HS-27A (cell line): ENCODE measurements at regions not wholly inside any gene's neighbourhood (a gene's known extent, or its start where the extent isn't known, plus 50 kb on each side); places are given as distances from the start of the nearest gene placed in this dataset.
A peak's percentile ranks its signal among the peaks of the same experiment; 100 is the strongest.
"Not testable (repeated sequence)": the region's sequence is repeated elsewhere in the genome, so short reads cannot be mapped to it uniquely, and the experiment has no call there.

Experiments used
- DNase-seq: peaks from one replicate; pipeline ENCODE4 v3.0.0-alpha.2; 2012; ENCODE audit warnings: low read depth, missing footprints

GRCh38 chr3:147672035-147672434 lies 262.9 kb downstream of the ZIC1 start:
- DNase-seq, result no peak

DNA sequence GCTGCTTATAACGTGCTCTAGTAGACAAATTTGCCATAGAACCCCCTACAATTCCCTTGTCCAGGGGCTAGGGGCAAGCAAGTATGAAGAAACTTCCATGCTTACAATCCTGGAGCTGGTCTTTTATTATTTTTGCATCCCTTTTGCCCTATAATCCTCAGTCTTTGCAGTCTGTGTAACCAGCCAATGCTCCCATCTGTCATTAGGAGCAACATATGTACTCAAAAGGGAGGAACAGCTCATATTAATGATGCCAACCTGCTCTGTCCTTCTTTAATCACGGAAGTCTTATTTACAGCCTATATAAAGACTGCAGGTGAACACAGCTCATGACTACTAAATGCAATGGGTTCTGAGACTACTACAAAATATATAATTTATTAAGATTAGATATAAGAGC lies 263.3 kb downstream of the ZIC1 start:
- DNase-seq, result no peak

GRCh38 chr3:147675761-147676160 lies 266.6 kb downstream of the ZIC1 start:
- DNase-seq, result no peak

DNA sequence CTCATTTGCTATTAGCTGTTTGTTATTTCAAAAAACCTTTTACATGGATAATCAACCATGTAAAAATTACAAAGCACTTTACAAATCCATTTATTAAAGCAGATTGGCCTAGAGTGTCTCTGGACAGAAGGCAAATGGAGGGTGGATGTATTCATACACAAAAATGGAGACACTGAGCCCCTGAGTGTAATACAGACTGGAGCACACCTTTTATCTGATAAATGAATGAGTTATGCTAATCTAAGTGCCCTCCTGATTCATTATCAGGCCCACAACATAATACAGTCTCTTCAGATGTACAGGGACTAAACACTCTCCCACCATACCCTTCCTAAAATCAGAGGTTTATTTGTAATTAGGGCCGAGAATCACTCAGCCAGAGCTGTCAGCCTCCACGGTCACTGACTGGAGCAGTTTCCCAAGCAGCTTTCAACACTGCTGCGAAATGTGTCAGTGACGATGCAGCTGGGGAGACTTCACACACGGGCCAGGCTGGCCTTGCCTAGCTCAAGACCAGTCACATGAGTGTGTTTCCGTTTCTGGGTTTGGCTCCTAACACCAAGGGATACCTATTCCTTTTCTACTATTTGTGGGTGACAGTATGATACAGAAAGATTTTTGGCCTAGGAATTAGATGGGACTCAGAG lies 271.8 kb downstream of the ZIC1 start:
- DNase-seq, result no peak

GRCh38 chr3:147688868-147689267 lies 279.7 kb downstream of the ZIC1 start:
- DNase-seq, result no peak

GRCh38 chr3:147699175-147699838 lies 290.1 kb downstream of the ZIC1 start:
- no peak for DNase-seq

- DNase-seq, result no peak
These were observed 292.0 kb downstream of the ZIC1 start for GRCh38 chr3:147701195-147701594.

GRCh38 chr3:147702509-147702908 lies 293.3 kb downstream of the ZIC1 start:
- DNase-seq, result no peak

GRCh38 chr3:147705651-147706051 lies 296.5 kb downstream of the ZIC1 start:
- no peak for DNase-seq

DNA sequence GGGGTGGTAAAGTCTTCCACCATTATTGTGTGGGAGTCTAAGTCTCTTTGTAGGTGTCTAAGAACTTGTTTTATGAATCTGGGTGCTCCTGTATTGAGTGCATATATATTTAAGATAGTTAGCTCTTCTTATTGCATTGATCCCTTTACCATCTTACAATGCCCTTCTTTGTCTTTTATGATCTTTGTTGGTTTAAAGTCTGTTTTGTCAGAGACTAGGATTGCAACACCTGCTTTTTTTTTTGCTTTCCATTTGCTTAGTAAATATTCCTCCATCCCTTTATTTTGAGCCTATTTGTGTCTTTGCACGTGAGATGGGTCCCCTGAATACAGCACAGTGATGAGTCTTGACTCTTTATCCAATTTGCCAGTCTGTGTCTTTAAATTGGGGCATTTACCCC lies 301.6 kb downstream of the ZIC1 start:
- DNase-seq, result not testable (repeated sequence)

DNA sequence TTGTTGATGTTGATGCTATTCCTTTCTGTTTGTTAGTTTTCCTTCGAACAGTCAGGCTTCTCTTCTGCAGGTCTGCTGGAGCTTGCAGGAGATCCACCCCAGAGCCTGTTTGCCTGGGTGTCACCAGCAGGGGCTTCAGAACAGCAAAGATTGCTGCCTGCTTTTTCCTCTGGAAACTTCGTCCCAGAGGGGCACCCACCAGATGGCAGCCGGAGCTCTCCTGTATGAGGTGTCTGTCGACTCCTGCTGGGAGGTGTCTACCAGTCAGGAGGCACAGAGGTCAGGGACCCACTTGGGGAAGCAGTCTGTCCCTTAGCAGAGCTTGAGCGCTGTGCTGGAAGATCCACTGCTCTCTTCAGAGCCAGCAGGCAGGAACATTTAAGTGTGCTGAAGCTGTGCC lies 303.2 kb downstream of the ZIC1 start:
- DNase-seq, result no peak

- DNase-seq, result not testable (repeated sequence)
These were observed 303.6 kb downstream of the ZIC1 start for GRCh38 chr3:147712758-147713157.

GRCh38 chr3:147713234-147714133 lies 304.3 kb downstream of the ZIC1 start:
- DNase-seq, result no peak

GRCh38 chr3:147729641-147730040 lies 320.5 kb downstream of the ZIC1 start:
- DNase-seq, result no peak

DNA sequence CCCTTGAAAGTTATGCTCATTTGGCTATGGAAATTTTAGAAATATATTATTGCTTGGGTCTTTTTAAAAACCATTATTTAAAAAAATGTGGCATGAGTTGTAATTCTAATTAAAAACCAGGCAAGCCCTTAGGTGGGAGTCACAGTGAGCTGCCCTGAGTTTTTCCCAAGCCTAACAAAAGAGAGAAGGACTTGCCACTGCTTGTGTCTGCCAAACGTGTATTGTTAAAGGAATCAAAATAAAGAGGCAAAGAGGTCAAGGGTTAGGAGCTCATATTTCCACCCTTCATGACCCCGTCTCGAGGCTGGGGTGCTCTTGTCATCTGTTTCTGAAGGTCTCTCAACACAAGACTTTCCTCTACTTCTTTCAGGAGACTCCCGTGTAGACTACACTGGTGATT lies 321.1 kb downstream of the ZIC1 start:
- DNase-seq, result no peak

- no peak for DNase-seq
These were observed 324.1 kb downstream of the ZIC1 start for GRCh38 chr3:147733217-147733616.

GRCh38 chr3:147735616-147736015 lies 326.5 kb downstream of the ZIC1 start:
- no peak for DNase-seq

- DNase-seq, result no peak
These were observed 327.1 kb downstream of the ZIC1 start for GRCh38 chr3:147736226-147736625.

DNA sequence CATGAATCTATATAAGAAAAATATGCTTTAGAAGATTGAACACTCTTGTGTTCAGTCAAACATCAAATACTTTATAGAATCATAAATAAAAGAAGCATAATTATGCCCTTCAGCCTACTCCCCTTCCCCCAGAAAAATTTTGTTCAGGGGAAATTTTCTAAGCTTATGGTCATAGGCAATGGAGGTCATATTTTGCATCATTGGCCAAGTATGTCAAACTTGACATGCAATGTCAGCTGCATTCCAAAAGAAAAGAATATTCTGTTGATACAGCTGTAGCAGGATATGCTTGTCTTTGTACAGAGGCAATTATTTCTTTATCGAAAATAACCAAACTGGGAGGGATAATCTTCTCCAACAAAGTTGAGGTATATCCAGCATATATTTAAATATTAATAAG lies 328.2 kb downstream of the ZIC1 start:
- DNase-seq, result peak; percentile 34

DNA sequence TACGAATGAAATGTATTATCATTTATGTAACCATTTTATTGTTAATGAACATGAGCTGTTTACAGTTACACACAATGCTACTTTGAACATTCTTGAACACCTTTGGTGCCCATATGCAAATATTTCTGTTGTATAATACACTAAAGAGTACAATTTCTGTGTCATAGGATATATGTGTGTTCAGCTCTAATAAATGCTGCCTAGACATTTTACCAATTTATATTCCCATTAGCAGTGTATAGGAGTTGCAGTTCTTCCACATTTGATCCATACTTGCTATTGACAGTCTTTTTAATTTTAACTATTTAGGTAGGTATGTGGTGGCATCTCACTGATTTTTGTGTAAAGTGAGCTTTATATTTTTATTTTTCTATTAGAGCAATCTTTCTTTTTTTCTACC lies 331.8 kb downstream of the ZIC1 start:
- DNase-seq, result no peak

DNA sequence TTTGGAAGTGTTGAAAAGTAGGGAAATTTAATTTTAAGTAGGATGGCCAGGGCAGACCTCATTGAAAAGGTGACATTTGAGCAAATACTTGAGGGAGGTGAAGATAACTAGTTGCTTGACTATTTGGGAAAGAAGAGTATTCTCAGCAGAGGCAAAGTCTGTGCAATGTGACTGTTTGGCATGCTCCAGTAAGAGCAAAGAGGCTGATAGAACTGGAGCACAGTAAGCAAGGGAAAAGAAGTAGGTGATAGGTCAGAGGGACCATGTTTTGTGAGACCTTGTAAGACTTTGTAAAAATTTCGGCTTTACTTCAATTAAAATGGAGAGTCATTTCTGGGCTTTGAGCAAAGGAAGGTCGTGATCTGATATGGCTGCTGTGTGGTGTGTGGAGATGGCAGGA lies 335.8 kb downstream of the ZIC1 start:
- DNase-seq, result no peak

- DNase-seq, result no peak
These were observed 346.1 kb downstream of the ZIC1 start for GRCh38 chr3:147755310-147755709.

- DNase-seq, result no peak
These were observed 347.3 kb downstream of the ZIC1 start for GRCh38 chr3:147756476-147756875.
